ENCODE measurements at regions not wholly inside any gene's neighbourhood (a gene's known extent, or its start where the extent isn't known, plus 50 kb on each side); places are given as distances from the start of the nearest gene placed in this dataset.
"Not testable (repeated sequence)": the region's sequence is repeated elsewhere in the genome, so short reads cannot be mapped to it uniquely, and the experiment has no call there.

DNA sequence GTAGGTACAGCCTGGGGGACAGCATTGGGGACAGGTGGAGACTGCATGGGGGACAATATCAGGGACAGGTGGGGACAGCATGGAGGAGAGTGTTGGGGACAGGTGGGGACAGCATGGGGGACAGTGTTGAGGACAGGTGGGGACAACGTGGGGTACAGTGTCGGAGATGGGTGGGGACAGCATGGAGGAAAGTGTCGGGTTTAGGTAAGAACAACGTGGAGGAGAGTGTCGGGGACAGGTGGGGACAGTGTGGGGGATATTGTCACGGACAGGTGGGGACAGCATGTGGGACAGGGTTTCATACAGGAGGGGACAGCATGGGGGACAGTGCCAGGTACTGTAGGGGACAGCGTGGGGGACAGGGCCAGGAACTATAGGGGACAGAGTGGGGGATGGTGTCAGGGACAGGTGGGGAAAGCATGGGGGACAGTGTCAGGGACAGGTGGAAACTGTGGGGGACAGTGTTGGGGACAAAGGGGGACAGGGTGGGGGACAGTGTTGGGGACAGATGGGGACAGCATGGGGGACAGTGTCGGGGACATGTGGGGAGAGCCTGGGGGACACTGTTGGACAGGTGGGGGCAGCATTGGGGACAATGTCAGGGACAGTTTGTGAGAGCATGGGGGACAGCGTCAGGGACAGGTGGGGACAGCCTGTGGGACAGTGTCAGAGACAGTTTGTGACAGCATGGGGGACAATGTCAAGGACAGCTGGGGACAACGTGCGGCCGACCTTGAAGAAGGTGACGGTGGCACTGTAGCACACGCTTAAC, 213.1 kb downstream of the TMEM121 start (continued):
- no peak for TF ChIP-seq RNF2 (IDR thresholded peaks at IDR 0.05; ENCODE audit: borderline replicate concordance, low read depth, low read length, missing control alignments, poor library complexity, severe bottlenecking)
- TF ChIP-seq CHD1 (IDR thresholded peaks at IDR 0.05; ENCODE audit: low read depth, low read length), result no peak
- no peak for TF ChIP-seq POU5F1 (IDR thresholded peaks at IDR 0.05; ENCODE audit: low read depth, low read length)
- TF ChIP-seq FOSL1 (IDR thresholded peaks at IDR 0.05; ENCODE audit: insufficient read depth, low read depth, low read length), result no peak
- TF ChIP-seq ASH2L (IDR thresholded peaks at IDR 0.05; ENCODE audit: low read length), result no peak
- no peak for TF ChIP-seq KDM5A (IDR thresholded peaks at IDR 0.05; ENCODE audit: low read length)
- no peak for TF ChIP-seq EZH2 (IDR thresholded peaks at IDR 0.05; ENCODE audit: low read depth, low read length, severe bottlenecking)

DNA sequence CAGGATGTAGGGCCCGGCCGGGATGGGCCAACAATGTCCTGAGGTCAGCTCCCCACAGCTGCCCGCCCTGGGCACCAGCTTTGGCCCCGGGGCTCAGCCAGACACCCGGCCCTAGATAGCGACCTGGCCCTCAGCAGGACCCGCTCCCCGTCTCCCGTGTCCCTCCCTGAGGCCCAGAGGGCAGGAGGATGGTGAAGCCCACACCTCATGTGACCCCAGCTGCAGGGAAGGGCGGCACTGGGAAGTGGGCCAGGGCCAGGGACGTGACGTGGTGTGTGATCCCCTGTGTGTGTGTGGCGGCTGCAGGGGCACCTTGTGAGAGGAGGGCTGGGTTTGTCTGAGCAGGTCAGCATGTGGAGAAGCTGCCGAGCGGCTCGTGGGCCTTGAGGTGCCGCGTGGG, 213.9 kb downstream of the TMEM121 start:
- CTCF ChIA-PET (ENCODE audit: partially characterized antibody); H3K27me3 ChIP-seq (replicated peaks in 1 of 4; ENCODE audit: control insufficient read depth in 3 of 4, extremely low read depth in 1 of 4, insufficient read depth in 3 of 4, low read length in 3 of 4); H2AFZ ChIP-seq (ENCODE audit: low read length); H3K18ac ChIP-seq (ENCODE audit: extremely low read depth, low read length); H2BK15ac ChIP-seq (ENCODE audit: low read length); H3K36me3 ChIP-seq (ENCODE audit: control insufficient read depth in 2 of 4, insufficient read depth in 4 of 4, low read length in 3 of 4); H2BK5ac ChIP-seq (ENCODE audit: low read depth, low read length); H3K23ac ChIP-seq (ENCODE audit: insufficient read length); H3K27ac ChIP-seq (ENCODE audit: low read depth, low read length); H3K79me1 ChIP-seq (ENCODE audit: low read depth, low read length); H3K4me2 ChIP-seq (ENCODE audit: insufficient read depth in 1 of 2, low read depth in 2 of 2, low read length in 2 of 2); DNase-seq (ENCODE audit: low read depth in 1 of 2, low spot score in 2 of 2); H3K56ac ChIP-seq (replicated peaks; ENCODE audit: insufficient read length, low read depth, low read length); H3K4ac ChIP-seq (replicated peaks; ENCODE audit: insufficient read length, low read depth, low read length); H4K5ac ChIP-seq (ENCODE audit: insufficient read length, low read depth, low read length); H2AK5ac ChIP-seq (ENCODE audit: low read depth, low read length); H2BK120ac ChIP-seq (replicated peaks; ENCODE audit: low read depth, low read length); H2BK20ac ChIP-seq (ENCODE audit: low read length); H3K4me1 ChIP-seq (replicated peaks in 1 of 4; ENCODE audit: control insufficient read depth in 3 of 4, insufficient read depth in 4 of 4, low read length in 3 of 4); H3K23me2 ChIP-seq (ENCODE audit: low read depth, low read length); H3K79me2 ChIP-seq (ENCODE audit: control insufficient read depth in 1 of 2, insufficient read depth in 2 of 2, low read length in 2 of 2); FAIRE-seq; H3K14ac ChIP-seq (ENCODE audit: insufficient read length); H3K9ac ChIP-seq (replicated peaks in 1 of 4; ENCODE audit: extremely low read depth in 1 of 4, low read depth in 3 of 4, low read length in 3 of 4); H4K91ac ChIP-seq (replicated peaks; ENCODE audit: insufficient read length, low read length); H2BK12ac ChIP-seq (ENCODE audit: low read depth, low read length); H4K8ac ChIP-seq (ENCODE audit: extremely low read depth, insufficient read depth, low read length); H3K4me3 ChIP-seq (ENCODE audit: extremely low read depth in 1 of 4, insufficient read depth in 2 of 4, low read depth in 3 of 4, low read length in 4 of 4); H4K20me1 ChIP-seq (replicated peaks in 1 of 2; ENCODE audit: control insufficient read depth in 1 of 2, insufficient read depth in 2 of 2, low read length in 2 of 2); POLR2A ChIA-PET (ENCODE audit: partially characterized antibody): not testable (repeated sequence)
- H3K9me3 ChIP-seq (ENCODE audit: insufficient read depth in 2 of 2, low read depth in 1 of 2, low read length in 1 of 2), result peaks cover 9 to 63% of the 10 kb centered on the region in 2 experiments; a peak in 3 of 4 replicates
- 60% methylated on average over 8 of the region's 18 CpGs; no CpG with 5 or more reads in 1 of the 2 experiments for WGBS, 2 experiments (ENCODE audit: extremely low coverage in 1 of 2, insufficient coverage in 1 of 2, insufficient read length in 1 of 2, insufficient replicate concordance in 2 of 2, low coverage in 1 of 2, low lambda C conversion rate in 2 of 2, missing lambda C conversion rate in 1 of 2)

All from H1 (cell line).